ENCODE measurements at regions not wholly inside any gene's neighbourhood (a gene's known extent, or its start where the extent isn't known, plus 50 kb on each side); places are given as distances from the start of the nearest gene placed in this dataset.

DNA sequence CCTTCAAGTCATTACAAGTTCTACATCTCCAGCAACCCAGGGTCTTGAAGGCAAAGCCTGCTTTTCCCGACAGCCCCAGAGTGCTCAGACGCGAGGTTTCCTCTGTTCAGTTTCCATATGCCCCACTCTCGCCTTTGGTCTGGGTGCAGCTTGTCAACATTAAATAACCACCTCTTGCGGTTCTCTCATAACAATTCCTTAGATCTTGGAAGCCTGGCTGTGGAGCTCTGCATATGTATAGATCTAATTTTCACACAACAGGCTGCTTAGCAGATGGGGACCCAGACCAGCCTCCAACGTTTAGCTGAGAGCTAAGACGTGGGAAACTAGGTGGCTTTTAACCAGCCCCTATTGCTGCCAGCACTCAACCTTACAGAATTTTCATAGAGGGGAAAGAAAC lies 295.5 kb downstream of the RPLP1 start:
- TF ChIP-seq ETV6 (CRISPR knock-in tag; IDR thresholded peaks at IDR 0.05) (no peak), NFE2L1 (CRISPR knock-in tag; IDR thresholded peaks at IDR 0.05) (no peak), TEAD4 (CRISPR knock-in tag; IDR thresholded peaks at IDR 0.05) (no peak), IRF2 (CRISPR knock-in tag; IDR thresholded peaks at IDR 0.05; ENCODE audit: borderline replicate concordance, low read depth) (no peak), ZNF671 (CRISPR knock-in tag; IDR thresholded peaks at IDR 0.05) (no peak), SP1 (CRISPR knock-in tag; conservative IDR thresholded peaks at IDR 0.05) (no peak), ESRRA (CRISPR knock-in tag; IDR thresholded peaks at IDR 0.05; ENCODE audit: borderline replicate concordance) (no peak)
- TF ChIP-seq, protein P1, sequence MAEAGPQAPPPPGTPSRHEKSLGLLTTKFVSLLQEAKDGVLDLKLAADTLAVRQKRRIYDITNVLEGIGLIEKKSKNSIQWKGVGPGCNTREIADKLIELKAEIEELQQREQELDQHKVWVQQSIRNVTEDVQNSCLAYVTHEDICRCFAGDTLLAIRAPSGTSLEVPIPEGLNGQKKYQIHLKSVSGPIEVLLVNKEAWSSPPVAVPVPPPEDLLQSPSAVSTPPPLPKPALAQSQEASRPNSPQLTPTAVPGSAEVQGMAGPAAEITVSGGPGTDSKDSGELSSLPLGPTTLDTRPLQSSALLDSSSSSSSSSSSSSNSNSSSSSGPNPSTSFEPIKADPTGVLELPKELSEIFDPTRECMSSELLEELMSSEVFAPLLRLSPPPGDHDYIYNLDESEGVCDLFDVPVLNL (CRISPR knock-in tag; IDR thresholded peaks at IDR 0.05; ENCODE audit: borderline replicate concordance, low read depth): no peak
- TF ChIP-seq, protein P2, sequence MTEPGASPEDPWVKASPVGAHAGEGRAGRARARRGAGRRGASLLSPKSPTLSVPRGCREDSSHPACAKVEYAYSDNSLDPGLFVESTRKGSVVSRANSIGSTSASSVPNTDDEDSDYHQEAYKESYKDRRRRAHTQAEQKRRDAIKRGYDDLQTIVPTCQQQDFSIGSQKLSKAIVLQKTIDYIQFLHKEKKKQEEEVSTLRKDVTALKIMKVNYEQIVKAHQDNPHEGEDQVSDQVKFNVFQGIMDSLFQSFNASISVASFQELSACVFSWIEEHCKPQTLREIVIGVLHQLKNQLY (CRISPR knock-in tag; IDR thresholded peaks at IDR 0.05): no peak
- TF ChIP-seq, protein P3, sequence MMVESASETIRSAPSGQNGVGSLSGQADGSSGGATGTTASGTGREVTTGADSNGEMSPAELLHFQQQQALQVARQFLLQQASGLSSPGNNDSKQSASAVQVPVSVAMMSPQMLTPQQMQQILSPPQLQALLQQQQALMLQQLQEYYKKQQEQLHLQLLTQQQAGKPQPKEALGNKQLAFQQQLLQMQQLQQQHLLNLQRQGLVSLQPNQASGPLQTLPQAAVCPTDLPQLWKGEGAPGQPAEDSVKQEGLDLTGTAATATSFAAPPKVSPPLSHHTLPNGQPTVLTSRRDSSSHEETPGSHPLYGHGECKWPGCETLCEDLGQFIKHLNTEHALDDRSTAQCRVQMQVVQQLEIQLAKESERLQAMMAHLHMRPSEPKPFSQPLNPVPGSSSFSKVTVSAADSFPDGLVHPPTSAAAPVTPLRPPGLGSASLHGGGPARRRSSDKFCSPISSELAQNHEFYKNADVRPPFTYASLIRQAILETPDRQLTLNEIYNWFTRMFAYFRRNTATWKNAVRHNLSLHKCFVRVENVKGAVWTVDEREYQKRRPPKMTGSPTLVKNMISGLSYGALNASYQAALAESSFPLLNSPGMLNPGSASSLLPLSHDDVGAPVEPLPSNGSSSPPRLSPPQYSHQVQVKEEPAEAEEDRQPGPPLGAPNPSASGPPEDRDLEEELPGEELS (CRISPR knock-in tag; IDR thresholded peaks at IDR 0.05): no peak
- TF ChIP-seq, protein P4, sequence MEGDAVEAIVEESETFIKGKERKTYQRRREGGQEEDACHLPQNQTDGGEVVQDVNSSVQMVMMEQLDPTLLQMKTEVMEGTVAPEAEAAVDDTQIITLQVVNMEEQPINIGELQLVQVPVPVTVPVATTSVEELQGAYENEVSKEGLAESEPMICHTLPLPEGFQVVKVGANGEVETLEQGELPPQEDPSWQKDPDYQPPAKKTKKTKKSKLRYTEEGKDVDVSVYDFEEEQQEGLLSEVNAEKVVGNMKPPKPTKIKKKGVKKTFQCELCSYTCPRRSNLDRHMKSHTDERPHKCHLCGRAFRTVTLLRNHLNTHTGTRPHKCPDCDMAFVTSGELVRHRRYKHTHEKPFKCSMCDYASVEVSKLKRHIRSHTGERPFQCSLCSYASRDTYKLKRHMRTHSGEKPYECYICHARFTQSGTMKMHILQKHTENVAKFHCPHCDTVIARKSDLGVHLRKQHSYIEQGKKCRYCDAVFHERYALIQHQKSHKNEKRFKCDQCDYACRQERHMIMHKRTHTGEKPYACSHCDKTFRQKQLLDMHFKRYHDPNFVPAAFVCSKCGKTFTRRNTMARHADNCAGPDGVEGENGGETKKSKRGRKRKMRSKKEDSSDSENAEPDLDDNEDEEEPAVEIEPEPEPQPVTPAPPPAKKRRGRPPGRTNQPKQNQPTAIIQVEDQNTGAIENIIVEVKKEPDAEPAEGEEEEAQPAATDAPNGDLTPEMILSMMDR (IDR thresholded peaks at IDR 0.05): no peak
- TF ChIP-seq, protein P5, sequence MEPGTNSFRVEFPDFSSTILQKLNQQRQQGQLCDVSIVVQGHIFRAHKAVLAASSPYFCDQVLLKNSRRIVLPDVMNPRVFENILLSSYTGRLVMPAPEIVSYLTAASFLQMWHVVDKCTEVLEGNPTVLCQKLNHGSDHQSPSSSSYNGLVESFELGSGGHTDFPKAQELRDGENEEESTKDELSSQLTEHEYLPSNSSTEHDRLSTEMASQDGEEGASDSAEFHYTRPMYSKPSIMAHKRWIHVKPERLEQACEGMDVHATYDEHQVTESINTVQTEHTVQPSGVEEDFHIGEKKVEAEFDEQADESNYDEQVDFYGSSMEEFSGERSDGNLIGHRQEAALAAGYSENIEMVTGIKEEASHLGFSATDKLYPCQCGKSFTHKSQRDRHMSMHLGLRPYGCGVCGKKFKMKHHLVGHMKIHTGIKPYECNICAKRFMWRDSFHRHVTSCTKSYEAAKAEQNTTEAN (CRISPR knock-in tag; IDR thresholded peaks at IDR 0.05): no peak
- TF ChIP-seq, protein P6, sequence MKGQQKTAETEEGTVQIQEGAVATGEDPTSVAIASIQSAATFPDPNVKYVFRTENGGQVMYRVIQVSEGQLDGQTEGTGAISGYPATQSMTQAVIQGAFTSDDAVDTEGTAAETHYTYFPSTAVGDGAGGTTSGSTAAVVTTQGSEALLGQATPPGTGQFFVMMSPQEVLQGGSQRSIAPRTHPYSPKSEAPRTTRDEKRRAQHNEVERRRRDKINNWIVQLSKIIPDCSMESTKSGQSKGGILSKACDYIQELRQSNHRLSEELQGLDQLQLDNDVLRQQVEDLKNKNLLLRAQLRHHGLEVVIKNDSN (CRISPR knock-in tag; IDR thresholded peaks at IDR 0.05): no peak

Measured in WTC11 (cell line).